Liver (tissue), 8 donors: ENCODE measurements at regions not wholly inside any gene's neighbourhood (a gene's known extent, or its start where the extent isn't known, plus 50 kb on each side); places are given as distances from the start of the nearest gene placed in this dataset.

ENCODE experiments used
- DNase-seq: peaks from one replicate; pipeline ENCODE4 v3.0.0-alpha.2; 2017; ENCODE audit warnings: low spot score
- H3K27ac ChIP-seq, 2 donors: one replicate each; pipeline ENCODE4 v1.7.0; 2013; ENCODE audit warnings: inconsistent platforms in 2 of 2, low read length in 2 of 2, control low read depth in 1 of 2, low read depth in 1 of 2, mild to moderate bottlenecking in 1 of 2
- H3K27me3 ChIP-seq, 4 donors: one replicate each; pipeline versions ENCODE4 v1.6.1 to v1.7.0; 2013; ENCODE audit warnings: low read length in 3 of 4, inconsistent platforms in 1 of 4, mild to moderate bottlenecking in 1 of 4, moderate library complexity in 1 of 4; ENCODE audit not compliant: control insufficient read depth in 4 of 4, insufficient read depth in 4 of 4
- H3K36me3 ChIP-seq, 4 donors: one replicate each; pipeline versions ENCODE4 v1.6.1 to v1.7.0; 2013; ENCODE audit warnings: low read length in 3 of 4, mild to moderate bottlenecking in 3 of 4, low read depth in 1 of 4, moderate library complexity in 1 of 4; ENCODE audit not compliant: control insufficient read depth in 4 of 4, insufficient read depth in 3 of 4
- H3K4me1 ChIP-seq, 4 donors: one replicate each; pipeline versions ENCODE4 v1.6.1 to v1.7.0; 2013; ENCODE audit warnings: low read length in 3 of 4, mild to moderate bottlenecking in 3 of 4, moderate library complexity in 1 of 4; ENCODE audit not compliant: control insufficient read depth in 4 of 4, insufficient read depth in 4 of 4
- H3K4me3 ChIP-seq, 3 donors: one replicate each; pipeline versions ENCODE4 v1.6.1 to v1.7.0; 2013; ENCODE audit warnings: low read length in 3 of 3, control low read depth in 1 of 3, low read depth in 1 of 3, mild to moderate bottlenecking in 1 of 3
- H3K9ac ChIP-seq, 2 donors: one replicate each; pipeline ENCODE4 v1.7.0; 2013; ENCODE audit warnings: low read length in 2 of 2, mild to moderate bottlenecking in 2 of 2, moderate library complexity in 2 of 2, control low read depth in 1 of 2, low read depth in 1 of 2
- H3K9me3 ChIP-seq, 4 donors: one replicate each; pipeline versions ENCODE4 v1.6.1 to v1.7.0; 2013; ENCODE audit warnings: low read length in 3 of 4; ENCODE audit not compliant: control insufficient read depth in 4 of 4
- CTCF ChIP-seq: fragments of 150-350 bp; IDR thresholded peaks from 2 replicates; pipeline ENCODE4 v1.5.1; 2017; ENCODE audit warnings: improper control_type of control experiment, low read depth, low read length; ENCODE audit not compliant: missing input control
- EGR1 ChIP-seq, 2 donors: IDR thresholded peaks; 2 replicates each; pipeline ENCODE4 v1.6.1; 2016 to 2018; ENCODE audit warnings: antibody characterized with exemption in 2 of 2, low read depth in 2 of 2
- FOXA1 ChIP-seq: IDR thresholded peaks from 2 replicates; pipeline ENCODE4 v1.6.1; 2016; ENCODE audit warnings: antibody characterized with exemption
- FOXA2 ChIP-seq: IDR thresholded peaks from 2 replicates; pipeline ENCODE4 v1.6.1; 2016; ENCODE audit warnings: antibody characterized with exemption
- GABPA ChIP-seq, 2 donors: IDR thresholded peaks in 1 of 2; conservative IDR thresholded peaks in 1 of 2; 2 replicates each; pipeline ENCODE4 v1.6.1; 2016; ENCODE audit warnings: antibody characterized with exemption in 2 of 2, mild to moderate bottlenecking in 1 of 2, moderate library complexity in 1 of 2
- HNF4A ChIP-seq, 2 donors: conservative IDR thresholded peaks; 2 replicates each; pipeline ENCODE4 v1.6.1; 2016; ENCODE audit warnings: antibody characterized with exemption in 2 of 2, mild to moderate bottlenecking in 2 of 2
- HNF4G ChIP-seq: IDR thresholded peaks from 2 replicates; pipeline ENCODE4 v1.6.1; 2016; ENCODE audit warnings: antibody characterized with exemption
- JUND ChIP-seq, 2 donors: IDR thresholded peaks; 2 replicates each; pipeline ENCODE4 v1.6.1; 2016; ENCODE audit warnings: antibody characterized with exemption in 2 of 2
- NR2F2 ChIP-seq: IDR thresholded peaks from 2 replicates; pipeline ENCODE4 v1.6.1; 2016; ENCODE audit warnings: antibody characterized with exemption
- RAD21 ChIP-seq, 2 donors: IDR thresholded peaks; 2 replicates each; pipeline ENCODE4 v1.6.1; 2016; ENCODE audit warnings: antibody characterized with exemption in 2 of 2, mild to moderate bottlenecking in 2 of 2
- SP1 ChIP-seq: IDR thresholded peaks from 2 replicates; pipeline ENCODE4 v1.6.1; 2018; ENCODE audit warnings: antibody characterized with exemption, mild to moderate bottlenecking
- TAF1 ChIP-seq: conservative IDR thresholded peaks from 2 replicates; pipeline ENCODE4 v1.6.1; 2016; ENCODE audit warnings: antibody characterized with exemption, mild to moderate bottlenecking
- YY1 ChIP-seq: IDR thresholded peaks from 2 replicates; pipeline ENCODE4 v1.6.1; 2016; ENCODE audit warnings: antibody characterized with exemption, mild to moderate bottlenecking
- WGBS: extraction: QIAGEN DNeasy Blood & Tissue Kit; methylation state at CpG from one replicate; pipeline ENCODE4 v1.1.7; 2013; 5-methylcytosine and 5-hydroxymethylcytosine counted together
- TF ChIP-seq, protein P1 (sequence below): IDR thresholded peaks from 2 replicates; pipeline ENCODE4 v1.6.1; 2016; ENCODE audit warnings: antibody characterized with exemption
- TF ChIP-seq, protein P2 (sequence below): IDR thresholded peaks from 2 replicates; pipeline ENCODE4 v1.6.1; 2016; ENCODE audit warnings: antibody characterized with exemption
- TF ChIP-seq, protein P3 (sequence below): IDR thresholded peaks from 2 replicates; pipeline ENCODE4 v1.6.1; 2016; ENCODE audit warnings: antibody characterized with exemption, mild to moderate bottlenecking
- TF ChIP-seq, protein P4 (sequence below): IDR thresholded peaks from 2 replicates; pipeline ENCODE4 v1.6.1; 2016; ENCODE audit warnings: antibody characterized with exemption
- donor health status: healthy.
- donor health status: healthy.
- donor health status: healthy.
- donor health status: healthy.
- donor health status: healthy.

DNA sequence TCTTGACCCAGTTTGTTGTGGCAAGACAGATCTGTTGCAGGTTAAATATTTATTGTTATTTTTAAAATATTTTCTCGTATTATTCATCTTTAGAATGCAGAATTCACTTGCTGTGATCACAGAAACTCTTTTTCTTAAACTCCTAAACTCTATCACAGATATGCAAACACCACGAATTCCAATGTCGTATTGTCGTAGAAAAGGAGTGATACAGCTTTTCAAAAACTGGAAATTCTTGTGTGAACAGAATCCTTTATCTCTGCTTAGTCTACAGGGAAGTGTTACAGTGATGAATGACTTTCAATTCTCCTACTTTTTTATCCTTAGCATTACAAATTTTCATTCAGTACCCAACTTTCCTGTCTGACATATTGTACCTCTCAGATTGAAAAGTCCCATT, 1329.5 kb upstream of the B3GALT2 start:
- H3K9me3 ChIP-seq, result no peaks in the 10 kb centered on the region
- H3K27ac ChIP-seq, result no peak overlapping the region
- TF ChIP-seq YY1, result no peak
- TF ChIP-seq CTCF, result no peak
- TF ChIP-seq, protein P1, sequence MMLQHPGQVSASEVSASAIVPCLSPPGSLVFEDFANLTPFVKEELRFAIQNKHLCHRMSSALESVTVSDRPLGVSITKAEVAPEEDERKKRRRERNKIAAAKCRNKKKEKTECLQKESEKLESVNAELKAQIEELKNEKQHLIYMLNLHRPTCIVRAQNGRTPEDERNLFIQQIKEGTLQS, result no peak
- TF ChIP-seq TAF1, result no peak
- no peak for TF ChIP-seq FOXA1
- no peak for TF ChIP-seq GABPA (IDR thresholded peaks at IDR 0.05 in 1 of 2, conservative IDR thresholded peaks at IDR 0.05 in 1 of 2)
- no peak for TF ChIP-seq RAD21 (IDR thresholded peaks at IDR 0.05)
- TF ChIP-seq, protein P2, sequence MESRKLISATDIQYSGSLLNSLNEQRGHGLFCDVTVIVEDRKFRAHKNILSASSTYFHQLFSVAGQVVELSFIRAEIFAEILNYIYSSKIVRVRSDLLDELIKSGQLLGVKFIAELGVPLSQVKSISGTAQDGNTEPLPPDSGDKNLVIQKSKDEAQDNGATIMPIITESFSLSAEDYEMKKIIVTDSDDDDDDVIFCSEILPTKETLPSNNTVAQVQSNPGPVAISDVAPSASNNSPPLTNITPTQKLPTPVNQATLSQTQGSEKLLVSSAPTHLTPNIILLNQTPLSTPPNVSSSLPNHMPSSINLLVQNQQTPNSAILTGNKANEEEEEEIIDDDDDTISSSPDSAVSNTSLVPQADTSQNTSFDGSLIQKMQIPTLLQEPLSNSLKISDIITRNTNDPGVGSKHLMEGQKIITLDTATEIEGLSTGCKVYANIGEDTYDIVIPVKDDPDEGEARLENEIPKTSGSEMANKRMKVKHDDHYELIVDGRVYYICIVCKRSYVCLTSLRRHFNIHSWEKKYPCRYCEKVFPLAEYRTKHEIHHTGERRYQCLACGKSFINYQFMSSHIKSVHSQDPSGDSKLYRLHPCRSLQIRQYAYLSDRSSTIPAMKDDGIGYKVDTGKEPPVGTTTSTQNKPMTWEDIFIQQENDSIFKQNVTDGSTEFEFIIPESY, result no peak
- no peak for TF ChIP-seq HNF4G
- TF ChIP-seq JUND (IDR thresholded peaks at IDR 0.05), result no peak
- H3K9ac ChIP-seq, result no peak overlapping the region
- no peaks in the 10 kb centered on the region for H3K36me3 ChIP-seq
- WGBS, result 71% methylated on average over 4 of the region's 4 CpGs
- H3K27me3 ChIP-seq, result no peaks in the 10 kb centered on the region
- no peak overlapping the region for H3K4me3 ChIP-seq
- H3K4me1 ChIP-seq, result no peaks in the 10 kb centered on the region
- DNase-seq, result no peak

DNA sequence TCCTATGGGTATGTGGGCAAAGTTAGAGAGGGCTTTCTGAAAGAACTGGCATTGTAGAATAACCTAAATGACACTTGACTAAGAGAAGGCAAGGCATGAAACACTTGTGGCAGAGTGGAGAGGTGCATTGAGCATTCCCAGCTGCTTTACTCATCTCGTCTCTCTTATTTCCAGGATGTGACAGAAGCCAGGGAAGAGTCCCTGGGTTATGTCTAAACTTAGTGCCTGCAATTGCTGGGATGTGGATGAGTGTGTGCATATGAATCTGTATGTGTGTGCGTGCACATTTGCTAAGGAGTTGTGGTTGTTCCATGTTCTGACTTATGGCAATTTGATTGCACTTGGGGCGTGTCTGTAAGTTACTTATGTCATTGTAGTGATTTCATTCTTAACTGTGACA, 1326.5 kb upstream of the B3GALT2 start:
- Histone ChIP-seq H3K27me3 (no peaks in the 10 kb centered on the region), H3K36me3 (no peaks in the 10 kb centered on the region), H3K9me3 (no peaks in the 10 kb centered on the region), H3K4me1 (no peaks in the 10 kb centered on the region), H3K9ac (no peak overlapping the region), H3K4me3 (no peak overlapping the region), H3K27ac (no peak overlapping the region)
- TF ChIP-seq, protein P3, sequence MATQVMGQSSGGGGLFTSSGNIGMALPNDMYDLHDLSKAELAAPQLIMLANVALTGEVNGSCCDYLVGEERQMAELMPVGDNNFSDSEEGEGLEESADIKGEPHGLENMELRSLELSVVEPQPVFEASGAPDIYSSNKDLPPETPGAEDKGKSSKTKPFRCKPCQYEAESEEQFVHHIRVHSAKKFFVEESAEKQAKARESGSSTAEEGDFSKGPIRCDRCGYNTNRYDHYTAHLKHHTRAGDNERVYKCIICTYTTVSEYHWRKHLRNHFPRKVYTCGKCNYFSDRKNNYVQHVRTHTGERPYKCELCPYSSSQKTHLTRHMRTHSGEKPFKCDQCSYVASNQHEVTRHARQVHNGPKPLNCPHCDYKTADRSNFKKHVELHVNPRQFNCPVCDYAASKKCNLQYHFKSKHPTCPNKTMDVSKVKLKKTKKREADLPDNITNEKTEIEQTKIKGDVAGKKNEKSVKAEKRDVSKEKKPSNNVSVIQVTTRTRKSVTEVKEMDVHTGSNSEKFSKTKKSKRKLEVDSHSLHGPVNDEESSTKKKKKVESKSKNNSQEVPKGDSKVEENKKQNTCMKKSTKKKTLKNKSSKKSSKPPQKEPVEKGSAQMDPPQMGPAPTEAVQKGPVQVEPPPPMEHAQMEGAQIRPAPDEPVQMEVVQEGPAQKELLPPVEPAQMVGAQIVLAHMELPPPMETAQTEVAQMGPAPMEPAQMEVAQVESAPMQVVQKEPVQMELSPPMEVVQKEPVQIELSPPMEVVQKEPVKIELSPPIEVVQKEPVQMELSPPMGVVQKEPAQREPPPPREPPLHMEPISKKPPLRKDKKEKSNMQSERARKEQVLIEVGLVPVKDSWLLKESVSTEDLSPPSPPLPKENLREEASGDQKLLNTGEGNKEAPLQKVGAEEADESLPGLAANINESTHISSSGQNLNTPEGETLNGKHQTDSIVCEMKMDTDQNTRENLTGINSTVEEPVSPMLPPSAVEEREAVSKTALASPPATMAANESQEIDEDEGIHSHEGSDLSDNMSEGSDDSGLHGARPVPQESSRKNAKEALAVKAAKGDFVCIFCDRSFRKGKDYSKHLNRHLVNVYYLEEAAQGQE, result no peak
- no peak for TF ChIP-seq NR2F2
- TF ChIP-seq HNF4G, result no peak
- TF ChIP-seq FOXA2, result no peak
- TF ChIP-seq HNF4A (conservative IDR thresholded peaks at IDR 0.05), result no peak
- no peak for TF ChIP-seq RAD21 (IDR thresholded peaks at IDR 0.05)
- TF ChIP-seq, protein P2, result no peak
- no peak for TF ChIP-seq EGR1 (IDR thresholded peaks at IDR 0.05; ENCODE audit: low read depth in 2 of 2)
- no peak for TF ChIP-seq TAF1
- TF ChIP-seq SP1, result no peak
- TF ChIP-seq CTCF, result no peak
- TF ChIP-seq JUND (IDR thresholded peaks at IDR 0.05), result no peak
- no peak for TF ChIP-seq GABPA (IDR thresholded peaks at IDR 0.05 in 1 of 2, conservative IDR thresholded peaks at IDR 0.05 in 1 of 2)
- TF ChIP-seq FOXA1, result no peak
- no peak for TF ChIP-seq YY1
- TF ChIP-seq, protein P4, sequence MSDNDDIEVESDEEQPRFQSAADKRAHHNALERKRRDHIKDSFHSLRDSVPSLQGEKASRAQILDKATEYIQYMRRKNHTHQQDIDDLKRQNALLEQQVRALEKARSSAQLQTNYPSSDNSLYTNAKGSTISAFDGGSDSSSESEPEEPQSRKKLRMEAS, result no peak
- no peak for DNase-seq
- 61% methylated on average over 3 of the region's 3 CpGs for WGBS
